T47D (cell line): ENCODE measurements at regions not wholly inside any gene's neighbourhood (a gene's known extent, or its start where the extent isn't known, plus 50 kb on each side); places are given as distances from the start of the nearest gene placed in this dataset.

Experiments used
- DNase-seq, 2 experiments: peaks; one replicate each; pipeline versions ENCODE4 v3.0.0 to v3.0.0-alpha.2; 2011 to 2012; ENCODE audit warnings: low read depth in 1 of 2, low spot score in 1 of 2
- JUND ChIP-seq: IDR thresholded peaks from 2 replicates; pipeline ENCODE4 v1.6.1; 2012; ENCODE audit warnings: low read depth
- in situ Hi-C: cut with HindIII; loops from 2 replicates; pipeline ENCODE4 v1.10.0; 2016; ENCODE audit warnings: low sequenced_read_pairs, low pct_unique_long_range_greater_than_20kb

DNA sequence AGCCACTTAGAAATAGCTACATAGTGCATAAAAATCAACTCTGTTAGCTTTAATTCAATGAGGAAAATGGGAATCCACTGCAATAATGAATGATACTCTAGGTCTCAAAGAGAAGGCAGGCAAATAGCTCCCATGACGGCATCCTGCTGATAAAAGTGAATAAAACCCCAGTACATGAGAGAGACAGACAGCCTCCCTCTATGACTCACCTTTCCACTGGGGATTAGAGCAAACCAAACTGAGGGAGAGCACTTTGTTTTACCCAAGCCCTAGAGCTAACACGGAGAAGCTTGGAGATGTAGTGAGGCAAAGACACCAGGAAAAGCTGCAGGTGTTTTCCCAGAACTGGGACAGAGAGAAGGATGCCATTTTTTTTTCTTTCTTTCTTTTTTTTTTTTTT lies 621.9 kb downstream of the LRRIQ3 start:
- TF ChIP-seq JUND = no peak
- in situ Hi-C loops = no loop called here
- no peak for DNase-seq

DNA sequence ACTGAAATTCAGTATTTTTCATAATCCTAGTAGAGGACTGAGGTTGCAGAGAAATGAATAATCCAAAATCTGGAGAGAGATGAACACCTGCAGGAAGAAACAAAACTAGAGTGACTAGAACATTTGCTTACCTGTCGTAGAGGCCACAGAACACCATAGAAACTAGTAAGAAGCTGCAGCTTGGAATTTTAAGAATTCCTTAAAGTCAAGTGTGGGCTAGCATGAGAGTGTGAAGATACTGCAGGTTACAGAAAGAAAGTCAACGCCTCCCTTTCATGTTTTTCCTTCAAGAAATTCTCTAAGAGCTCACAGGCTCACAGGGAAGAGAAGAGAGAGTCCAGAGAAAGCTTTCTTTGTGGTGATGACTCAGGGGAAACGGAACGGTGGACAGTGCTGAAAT lies 633.7 kb downstream of the LRRIQ3 start:
- no peak for TF ChIP-seq JUND
- in situ Hi-C loops = no loop called here
- peak in 1 of 2 experiments; percentile 2 for DNase-seq

DNA sequence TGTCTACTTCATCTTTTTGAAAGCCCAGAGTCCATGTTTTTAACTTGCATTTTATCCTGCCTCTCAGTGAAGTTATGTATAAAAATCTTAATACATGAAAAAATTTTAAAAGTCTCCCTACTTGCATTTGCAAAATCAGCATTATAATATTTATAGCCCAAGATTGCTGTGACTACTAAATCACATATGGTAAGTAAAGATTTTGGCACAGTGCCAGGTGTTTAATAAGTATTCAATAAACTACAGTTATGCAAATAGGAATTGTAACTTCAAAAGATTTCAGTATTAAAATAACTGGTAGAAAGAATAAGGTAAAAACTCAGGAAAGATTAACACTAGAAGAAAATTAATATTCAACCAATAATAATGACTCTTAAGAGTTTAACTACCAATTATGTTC lies 641.7 kb downstream of the LRRIQ3 start:
- TF ChIP-seq JUND = no peak
- in situ Hi-C loops = no loop called here
- no peak for DNase-seq

DNA sequence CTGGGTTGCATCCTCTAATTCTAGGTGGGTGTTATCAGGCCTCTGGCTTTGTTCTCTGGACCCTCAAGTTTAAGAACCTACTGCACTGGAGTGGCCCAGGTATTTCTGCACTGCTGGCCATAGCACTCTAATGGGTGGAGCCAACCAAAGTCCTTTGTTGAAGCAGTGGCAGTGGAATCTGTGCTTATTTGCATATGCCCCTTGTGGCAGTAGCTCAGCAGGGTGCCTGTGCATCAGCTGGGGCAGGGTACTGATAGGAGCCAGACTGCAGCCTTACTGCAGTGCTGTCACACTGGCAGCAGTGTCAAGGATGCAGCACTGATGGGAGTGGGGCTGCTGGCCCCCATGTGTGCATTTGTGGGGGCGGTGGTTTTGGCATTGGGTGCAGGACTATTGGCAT lies 660.6 kb downstream of the LRRIQ3 start:
- in situ Hi-C loops = no loop called here
- TF ChIP-seq JUND = no peak
- DNase-seq = no peak

DNA sequence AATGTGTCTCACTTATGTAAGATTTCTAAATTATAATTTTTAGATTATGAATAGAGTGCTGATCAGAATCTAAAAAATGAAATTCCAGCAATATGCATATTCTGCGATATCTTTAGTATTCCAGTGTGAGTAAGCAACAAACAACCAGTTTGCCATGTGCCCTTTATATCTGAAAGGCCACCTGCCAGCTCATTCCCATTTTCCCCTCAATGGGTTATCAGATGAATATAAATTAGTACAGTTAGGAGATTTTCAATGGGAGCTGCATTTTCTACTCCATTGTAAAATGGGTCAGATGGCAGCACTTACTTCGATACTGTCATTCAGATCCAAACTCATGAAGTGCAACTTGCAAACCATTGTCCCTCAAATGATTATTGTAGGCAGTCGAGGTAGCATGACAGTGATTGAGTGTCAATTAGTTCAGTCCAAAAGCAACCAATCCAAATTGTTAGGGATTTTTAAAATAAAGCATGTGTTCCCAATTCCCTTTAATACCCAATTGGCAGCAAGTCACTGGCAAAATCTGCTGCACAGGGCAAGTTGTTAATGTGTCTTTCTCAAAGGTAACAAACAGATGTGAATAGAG lies 680.3 kb downstream of the LRRIQ3 start:
- TF ChIP-seq JUND = no peak
- in situ Hi-C loops = no loop called here
- DNase-seq = no peak

DNA sequence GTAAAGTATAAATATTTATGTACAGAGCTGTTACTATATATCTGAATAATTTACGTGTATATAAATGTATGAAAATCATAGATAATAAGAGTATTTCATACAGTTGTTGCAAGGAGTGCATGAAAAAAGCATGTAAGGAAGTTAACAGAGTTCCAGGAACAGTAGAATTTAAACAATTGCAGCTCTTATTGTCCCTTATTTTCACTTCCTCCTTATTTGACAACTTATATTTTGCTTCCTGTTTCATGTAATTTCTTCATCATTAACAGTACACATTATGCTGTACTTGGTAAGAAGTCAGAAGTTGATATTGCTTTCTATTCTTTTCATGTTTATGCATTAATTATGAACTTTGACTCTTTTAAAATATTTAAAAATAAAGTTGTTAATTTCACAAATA lies 681.5 kb downstream of the LRRIQ3 start:
- TF ChIP-seq JUND = no peak
- no peak for DNase-seq
- in situ Hi-C loops = no loop called here

DNA sequence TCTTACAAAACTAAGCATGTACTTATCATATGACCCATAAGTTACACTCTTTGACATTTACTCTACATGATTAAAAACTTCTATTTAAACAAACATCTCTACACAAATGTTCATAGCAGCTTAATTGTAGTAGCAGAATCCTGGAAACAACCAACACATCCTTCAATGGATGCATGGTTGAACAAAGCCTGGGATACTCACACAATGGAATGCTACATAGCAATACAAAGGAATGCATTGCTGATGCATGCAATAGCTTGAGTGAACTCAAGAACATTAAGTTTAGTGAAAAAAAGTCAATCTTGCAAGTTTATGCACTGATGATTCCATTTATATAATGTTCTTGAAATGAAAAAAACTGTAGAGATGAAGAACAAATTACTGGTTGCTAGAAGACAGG lies 686.9 kb downstream of the LRRIQ3 start:
- in situ Hi-C loops = no loop called here
- no peak for TF ChIP-seq JUND
- no peak for DNase-seq

DNA sequence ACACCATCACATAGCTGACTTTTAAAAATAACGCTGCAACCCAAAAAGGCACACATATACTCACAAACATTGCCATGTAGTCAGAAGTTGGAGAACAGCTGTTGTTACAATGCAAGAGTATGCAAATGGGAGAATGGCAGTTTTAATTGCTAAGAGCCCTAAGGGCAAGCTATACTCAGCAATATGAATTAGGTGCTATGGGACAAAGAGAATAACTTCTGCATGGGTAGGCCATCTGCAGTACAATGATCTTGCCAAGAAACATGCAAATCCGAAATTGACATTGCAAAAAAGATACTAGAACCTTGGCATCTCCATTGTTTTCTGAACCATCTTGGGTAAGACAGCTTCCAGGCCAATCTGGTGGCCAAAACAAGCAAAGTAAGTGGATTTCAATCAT lies 697.8 kb downstream of the LRRIQ3 start:
- DNase-seq = no peak
- in situ Hi-C loops = no loop called here
- TF ChIP-seq JUND = no peak

DNA sequence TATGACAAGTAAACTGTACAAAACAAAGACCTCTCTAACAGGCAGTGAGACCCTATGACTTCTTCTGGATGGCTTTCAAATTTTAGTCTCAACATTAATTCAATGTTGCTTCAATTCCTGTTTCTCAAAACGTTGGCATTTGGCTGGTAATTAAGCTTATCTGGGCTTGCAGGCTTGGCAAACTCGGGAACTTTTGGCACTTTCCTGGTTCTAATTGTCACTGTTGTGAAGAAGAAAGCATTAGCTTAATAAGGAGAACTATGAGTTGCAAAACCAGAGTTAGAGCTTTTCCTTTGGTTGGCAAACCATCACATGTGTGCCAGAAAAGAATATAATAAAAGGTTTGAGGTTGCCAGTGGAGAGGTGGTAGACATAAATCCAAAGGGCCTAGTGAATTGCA lies 698.3 kb downstream of the LRRIQ3 start:
- in situ Hi-C loops = no loop called here
- DNase-seq = no peak

DNA sequence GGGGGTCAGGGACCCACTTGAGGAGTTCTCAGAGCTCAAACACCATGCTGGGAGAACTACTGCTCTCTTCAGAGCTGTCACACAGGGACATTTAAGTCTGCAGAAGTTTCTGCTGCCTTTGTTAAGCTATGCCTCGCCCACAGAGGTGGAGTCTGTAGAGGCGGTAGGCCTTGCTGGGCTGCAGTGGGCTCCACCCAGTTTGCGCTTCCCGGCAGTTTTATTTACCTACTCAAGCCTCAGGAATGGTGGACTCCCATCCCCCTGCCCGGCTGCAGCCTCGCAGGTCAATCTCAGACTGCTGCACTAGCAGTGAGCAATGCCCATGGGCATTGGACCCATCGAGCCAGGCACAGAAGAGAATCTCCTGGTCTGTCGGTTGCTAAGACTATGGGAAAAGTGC lies 706.4 kb downstream of the LRRIQ3 start:
- no peak for TF ChIP-seq JUND
- peak in 1 of 2 experiments; percentile 81 for DNase-seq
- in situ Hi-C loops = no loop called here

More for the DNA sequence above, 698.3 kb downstream of the LRRIQ3 start:
- TF ChIP-seq JUND = no peak

DNA sequence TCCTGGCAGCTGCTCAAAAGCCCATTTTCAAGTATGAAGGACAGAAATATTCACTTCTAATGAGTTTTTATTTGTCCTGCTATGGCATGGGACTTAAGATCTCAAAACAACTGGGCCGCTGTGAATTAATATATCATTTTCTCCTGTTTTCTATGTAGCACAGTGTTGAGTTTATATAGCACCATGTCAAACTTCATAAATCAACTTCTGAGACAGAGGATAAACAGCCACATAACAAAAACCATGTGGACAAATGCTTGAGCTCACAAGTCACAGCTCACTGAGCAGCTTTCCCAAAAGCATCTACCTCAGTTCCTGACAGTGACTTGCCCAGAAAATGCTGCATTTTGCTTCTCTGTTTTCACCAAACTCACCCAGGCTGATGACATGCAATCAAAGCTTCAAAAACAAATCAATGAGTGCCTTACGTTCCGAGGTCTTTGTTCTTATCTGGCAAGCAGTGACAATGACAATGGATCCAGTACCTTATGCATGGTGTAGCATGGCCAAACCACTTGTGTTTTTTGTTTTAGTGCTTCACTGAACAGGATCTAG lies 722.6 kb downstream of the LRRIQ3 start:
- TF ChIP-seq JUND = no peak
- in situ Hi-C loops = no loop called here
- DNase-seq = no peak

DNA sequence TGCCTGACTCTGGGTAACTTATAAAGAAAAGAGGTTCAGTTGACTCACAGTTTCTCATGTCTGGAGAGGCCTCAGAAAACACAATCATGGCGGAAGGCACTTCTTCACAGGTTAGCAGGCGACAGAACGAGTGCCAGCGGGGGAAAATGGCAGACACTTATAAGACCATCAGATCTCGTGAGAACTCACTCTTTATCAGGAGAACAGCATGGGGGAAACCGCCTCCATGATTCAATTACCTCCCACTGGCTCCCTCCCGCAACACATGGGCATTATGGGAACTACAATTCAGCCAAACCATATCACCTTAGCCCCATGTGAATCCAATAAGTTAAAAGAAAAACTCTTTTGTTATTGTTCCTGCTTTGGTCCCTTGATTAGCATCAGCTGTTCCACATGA lies 725.2 kb downstream of the LRRIQ3 start:
- in situ Hi-C loops = no loop called here
- TF ChIP-seq JUND = no peak
- no peak for DNase-seq

DNA sequence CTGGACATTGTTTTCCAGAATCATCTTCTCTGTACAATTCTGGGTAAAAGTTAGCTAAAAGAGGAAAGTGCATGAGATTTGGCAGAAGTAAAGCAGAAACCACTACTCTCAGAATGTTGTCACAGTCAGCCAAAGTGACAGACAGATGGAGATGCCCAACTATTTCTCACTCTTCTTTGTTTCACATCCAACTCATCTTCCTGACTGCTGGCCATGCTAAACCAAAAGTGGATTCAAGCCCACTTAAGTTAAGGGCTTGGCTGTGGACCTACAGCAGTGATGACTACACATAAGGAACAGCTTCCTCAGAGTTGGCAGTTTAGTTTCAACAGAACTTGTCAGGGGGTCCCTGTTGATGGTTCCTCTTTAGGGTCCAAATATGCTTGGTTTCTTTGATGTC lies 730.2 kb downstream of the LRRIQ3 start:
- in situ Hi-C loops = no loop called here
- TF ChIP-seq JUND = no peak
- no peak for DNase-seq

DNA sequence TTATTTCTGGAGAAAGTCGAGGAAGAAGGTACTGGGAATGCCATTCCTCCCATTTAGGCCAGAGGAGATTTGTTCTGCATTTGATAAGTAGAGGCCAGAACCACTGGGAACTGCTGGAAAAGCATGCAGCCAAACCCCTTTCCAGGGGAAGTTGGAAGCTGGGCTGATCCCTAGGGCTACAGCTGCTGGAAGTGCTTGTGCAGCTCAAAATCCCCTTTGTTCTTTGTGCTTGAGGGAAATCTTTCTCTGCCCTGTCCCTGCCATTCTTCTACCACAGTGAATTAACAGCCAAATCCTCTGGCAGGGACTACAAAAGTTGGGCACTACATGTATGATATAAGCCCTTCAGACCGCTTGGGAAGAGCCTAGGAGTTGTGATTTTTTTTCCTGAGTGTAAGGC lies 734.1 kb downstream of the LRRIQ3 start:
- no peak for TF ChIP-seq JUND
- in situ Hi-C loops = no loop called here
- no peak for DNase-seq
